Lung (tissue), 11 donors: ENCODE measurements at regions not wholly inside any gene's neighbourhood (a gene's known extent, or its start where the extent isn't known, plus 50 kb on each side); places are given as distances from the start of the nearest gene placed in this dataset.

ENCODE experiments used
- ATAC-seq: fragments of 200-7000 bp; cut with Tn5 transposase; one replicate; pipeline ENCODE4 v1.9.1; 2020; ENCODE audit warnings: moderate number of reproducible peaks; ENCODE audit not compliant: insufficient read depth, low FRiP score
- DNase-seq, 3 donors: peaks; one replicate each; pipeline ENCODE4 v3.0.0-alpha.2; 2013 to 2017
- H3K27ac ChIP-seq, 2 donors: one replicate each; pipeline ENCODE4 v1.5.1; 2013; ENCODE audit warnings: mild to moderate bottlenecking in 2 of 2, moderate library complexity in 2 of 2, control low read depth in 1 of 2, inconsistent platforms in 1 of 2, low read depth in 1 of 2, low read length in 1 of 2
- H3K27me3 ChIP-seq, 3 donors: one replicate each; pipeline ENCODE4 v1.5.1; 2013; ENCODE audit warnings: low read length in 2 of 3; ENCODE audit not compliant: control insufficient read depth in 3 of 3, insufficient read depth in 3 of 3
- H3K36me3 ChIP-seq, 4 donors: one replicate each; pipeline ENCODE4 v1.5.1; 2013; ENCODE audit warnings: low read length in 4 of 4, mild to moderate bottlenecking in 1 of 4, moderate library complexity in 1 of 4; ENCODE audit not compliant: control insufficient read depth in 4 of 4, insufficient read depth in 4 of 4
- H3K4me1 ChIP-seq, 5 donors: one replicate each; pipeline ENCODE4 v1.5.1; 2013; ENCODE audit warnings: low read length in 5 of 5, mild to moderate bottlenecking in 2 of 5, moderate library complexity in 1 of 5; ENCODE audit not compliant: control insufficient read depth in 5 of 5, insufficient read depth in 5 of 5
- H3K4me3 ChIP-seq: one replicate; pipeline ENCODE4 v1.5.1; 2013; ENCODE audit warnings: mild to moderate bottlenecking, control low read depth, moderate library complexity
- H3K9ac ChIP-seq, 2 donors: one replicate each; pipeline ENCODE4 v1.5.1; 2013; ENCODE audit warnings: low read length in 2 of 2, control low read depth in 1 of 2; ENCODE audit not compliant: insufficient read depth in 1 of 2
- H3K9me3 ChIP-seq, 4 donors: one replicate each; pipeline ENCODE4 v1.5.1; 2013; ENCODE audit warnings: low read length in 3 of 4, mild to moderate bottlenecking in 1 of 4, moderate library complexity in 1 of 4; ENCODE audit not compliant: control insufficient read depth in 4 of 4, insufficient read depth in 3 of 4
- CTCF ChIP-seq: IDR thresholded peaks from 2 replicates; pipeline ENCODE4 v1.5.1; 2012; ENCODE audit warnings: mild to moderate bottlenecking; ENCODE audit errors: control extremely low read depth, extremely low read depth
- WGBS, 2 donors: extraction: QIAGEN DNeasy Blood & Tissue Kit; methylation state at CpG; one replicate each; pipeline ENCODE4 v1.1.7; 2013; 5-methylcytosine and 5-hydroxymethylcytosine counted together
- donor health status: control.
- donor health status: control.
- donor health status: Bipolar disorder and iron deficiency.
- donor health status: healthy.
- donor health status: DM: yes; HTN: yes; CAD: no.

DNA sequence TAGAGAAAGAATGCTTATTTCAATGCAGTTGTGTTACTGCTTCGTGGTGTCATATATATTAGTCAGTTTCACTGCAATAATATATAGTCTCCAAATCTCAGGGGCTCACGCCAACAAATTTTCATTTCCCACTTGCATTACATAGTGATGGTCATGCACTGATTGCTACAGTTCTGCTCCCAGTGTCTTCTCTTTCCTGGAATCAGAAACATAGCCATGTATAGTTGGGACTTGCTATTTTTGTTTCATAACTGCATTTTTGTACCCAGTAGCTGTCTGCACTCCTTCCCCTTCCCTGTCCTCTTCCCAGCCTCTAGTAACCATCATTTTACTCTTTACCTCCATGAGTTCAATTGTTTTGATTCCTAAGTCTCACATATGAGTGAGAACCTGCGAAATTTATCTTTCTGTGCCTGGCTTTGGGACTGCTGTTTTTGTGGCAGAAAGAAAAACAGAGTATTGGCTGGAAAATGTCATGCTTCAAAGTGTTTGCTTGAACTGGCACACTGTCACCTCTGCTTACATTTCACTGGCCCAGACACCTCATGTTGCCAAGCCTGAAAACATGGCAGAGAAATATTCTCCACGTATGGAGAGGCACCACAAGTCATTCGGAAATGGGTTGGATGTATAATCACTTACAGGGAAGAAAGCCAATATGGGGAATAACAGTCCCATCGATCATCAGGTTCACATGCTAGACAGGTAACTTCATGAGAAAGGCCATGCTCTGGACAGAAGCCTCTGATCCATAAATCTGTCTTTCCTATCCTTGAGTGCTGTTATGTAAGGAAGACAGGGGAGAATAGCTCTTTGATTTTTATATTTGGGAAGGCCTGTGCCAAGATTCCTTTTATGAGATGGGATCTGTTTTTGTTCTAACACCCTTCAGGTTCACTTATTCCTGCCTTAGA is 60.4 kb upstream of the BACH1 start:
- Histone ChIP-seq H3K4me3 (no peak overlapping the region), H3K4me1 (peaks cover 0 to 16% (median 2%) of the 10 kb centered on the region in 5 donors), H3K27me3 (no peaks in the 10 kb centered on the region), H3K9ac (no peak overlapping the region), H3K9me3 (peaks cover 0 to 2% (median 0%) of the 10 kb centered on the region in 4 donors), H3K27ac (no peak overlapping the region), H3K36me3 (no peaks in the 10 kb centered on the region)
- DNase-seq = no peak
- no peak for TF ChIP-seq CTCF
- 80 to 82% methylated on average over 6 of the region's 6 CpGs for WGBS, 2 donors
- no peak for ATAC-seq

GRCh38 chr21:29238967-29239290 is 59.8 kb upstream of the BACH1 start:
- Histone ChIP-seq H3K4me1 (peaks cover 0 to 16% (median 2%) of the 10 kb centered on the region in 5 donors), H3K36me3 (no peaks in the 10 kb centered on the region), H3K4me3 (no peak overlapping the region), H3K9ac (no peak overlapping the region), H3K27ac (no peak overlapping the region), H3K27me3 (no peaks in the 10 kb centered on the region), H3K9me3 (peaks cover 0 to 2% (median 0%) of the 10 kb centered on the region in 4 donors)
- no peak for TF ChIP-seq CTCF
- no peak for DNase-seq
- WGBS, 2 donors = 25 to 55% methylated on average over 3 of the region's 3 CpGs
- no peak for ATAC-seq

DNA sequence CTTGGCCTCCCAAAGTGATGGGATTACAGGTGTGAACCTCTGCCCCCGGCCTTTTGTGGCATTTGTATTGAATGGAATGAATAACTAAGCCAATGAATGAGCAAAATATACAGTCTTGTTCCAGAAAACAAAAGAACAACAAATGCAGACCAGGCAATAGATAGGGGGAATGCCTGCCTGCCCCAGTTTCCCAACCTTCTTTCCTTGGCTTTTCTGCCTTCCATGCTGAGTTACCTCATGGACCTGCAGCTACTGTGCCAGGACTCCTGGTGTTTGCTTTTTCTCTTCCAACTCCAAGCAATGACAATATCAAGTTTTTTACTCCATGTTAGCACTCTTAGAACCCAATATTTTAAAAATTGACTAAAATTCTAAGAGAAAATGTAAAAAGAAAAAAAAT is 58.6 kb upstream of the BACH1 start:
- no peak for TF ChIP-seq CTCF
- WGBS, 2 donors = 98 to 100% methylated on average over 1 of the region's 1 CpG
- H3K27me3 ChIP-seq = no peaks in the 10 kb centered on the region
- H3K36me3 ChIP-seq = no peaks in the 10 kb centered on the region
- no peak overlapping the region for H3K9ac ChIP-seq
- H3K4me3 ChIP-seq = no peak overlapping the region
- H3K9me3 ChIP-seq = no peaks in the 10 kb centered on the region
- no peak for DNase-seq
- no peak overlapping the region for H3K27ac ChIP-seq
- peaks cover 0 to 16% (median 2%) of the 10 kb centered on the region in 5 donors for H3K4me1 ChIP-seq
- no peak for ATAC-seq
